ENCODE measurements at regions not wholly inside any gene's neighbourhood (a gene's known extent, or its start where the extent isn't known, plus 50 kb on each side); places are given as distances from the start of the nearest gene placed in this dataset.

DNA sequence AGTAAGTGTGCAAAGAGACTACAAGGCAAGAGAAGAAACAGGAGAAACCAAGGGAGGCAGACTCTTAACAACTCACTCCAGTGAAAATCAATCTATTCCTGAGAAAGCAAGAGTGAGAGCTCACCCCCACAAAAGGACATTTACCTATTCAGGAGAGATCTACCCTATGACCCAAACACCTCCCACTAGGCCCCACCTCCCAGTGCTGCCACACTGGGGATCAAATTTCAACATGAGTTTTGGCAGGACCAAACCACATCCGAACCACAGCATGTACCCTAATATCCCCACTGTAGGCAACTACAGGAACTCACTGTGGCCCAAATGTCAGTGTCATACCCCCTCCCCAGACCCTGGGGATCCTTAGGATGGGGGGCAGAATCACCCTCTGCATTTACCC lies 526.2 kb upstream of the B3GAT1 start:
- TF ChIP-seq, protein P1, sequence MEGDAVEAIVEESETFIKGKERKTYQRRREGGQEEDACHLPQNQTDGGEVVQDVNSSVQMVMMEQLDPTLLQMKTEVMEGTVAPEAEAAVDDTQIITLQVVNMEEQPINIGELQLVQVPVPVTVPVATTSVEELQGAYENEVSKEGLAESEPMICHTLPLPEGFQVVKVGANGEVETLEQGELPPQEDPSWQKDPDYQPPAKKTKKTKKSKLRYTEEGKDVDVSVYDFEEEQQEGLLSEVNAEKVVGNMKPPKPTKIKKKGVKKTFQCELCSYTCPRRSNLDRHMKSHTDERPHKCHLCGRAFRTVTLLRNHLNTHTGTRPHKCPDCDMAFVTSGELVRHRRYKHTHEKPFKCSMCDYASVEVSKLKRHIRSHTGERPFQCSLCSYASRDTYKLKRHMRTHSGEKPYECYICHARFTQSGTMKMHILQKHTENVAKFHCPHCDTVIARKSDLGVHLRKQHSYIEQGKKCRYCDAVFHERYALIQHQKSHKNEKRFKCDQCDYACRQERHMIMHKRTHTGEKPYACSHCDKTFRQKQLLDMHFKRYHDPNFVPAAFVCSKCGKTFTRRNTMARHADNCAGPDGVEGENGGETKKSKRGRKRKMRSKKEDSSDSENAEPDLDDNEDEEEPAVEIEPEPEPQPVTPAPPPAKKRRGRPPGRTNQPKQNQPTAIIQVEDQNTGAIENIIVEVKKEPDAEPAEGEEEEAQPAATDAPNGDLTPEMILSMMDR (IDR thresholded peaks at IDR 0.05 in 4 of 5, conservative IDR thresholded peaks at IDR 0.05 in 1 of 5), result no peak
- TF ChIP-seq POLR2A (IDR thresholded peaks at IDR 0.05), result no peak
